ENCODE measurements at regions not wholly inside any gene's neighbourhood (a gene's known extent, or its start where the extent isn't known, plus 50 kb on each side); places are given as distances from the start of the nearest gene placed in this dataset.

DNA sequence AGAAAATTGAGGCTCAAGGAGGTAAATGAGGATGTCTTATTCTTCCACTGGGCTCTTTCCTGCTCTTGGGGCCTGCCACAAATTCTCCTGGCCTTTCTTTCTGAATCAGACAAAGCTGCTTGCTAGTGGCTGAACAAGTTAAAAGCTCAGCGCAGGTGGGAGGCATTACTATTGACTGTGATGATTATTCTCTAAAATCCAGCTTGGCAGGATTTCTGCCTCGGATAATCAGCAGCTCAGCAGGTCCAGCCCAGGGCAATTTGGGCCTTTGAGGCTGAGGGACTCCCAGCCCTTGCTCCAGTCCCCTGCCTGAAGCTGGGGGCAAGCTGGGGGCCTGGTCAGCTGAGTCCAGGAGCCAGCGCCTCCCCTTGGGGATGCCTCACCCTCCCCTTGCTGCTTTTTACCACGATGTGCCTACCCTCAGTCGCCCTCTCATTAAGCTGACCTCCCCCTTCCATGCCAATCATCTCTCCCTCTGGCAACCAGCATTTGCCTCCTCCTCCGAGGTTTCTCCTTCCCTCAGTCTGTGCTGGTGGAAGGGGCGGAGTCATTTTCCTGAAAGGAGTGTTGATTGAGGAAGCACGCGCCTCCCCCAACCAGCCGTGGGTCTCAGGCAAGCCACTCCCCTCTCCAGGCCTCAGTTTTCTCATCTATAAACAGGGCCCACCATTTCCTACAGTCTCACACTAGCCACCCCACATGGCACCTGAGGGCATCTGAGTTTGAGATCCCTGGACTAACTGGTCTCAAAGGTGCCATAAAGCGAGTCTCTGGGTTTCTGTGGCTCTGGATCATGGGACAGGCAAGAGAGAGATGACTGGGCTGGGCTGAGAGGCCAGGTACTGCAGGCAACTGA is 60.6 kb upstream of the PRDM11 start:
- no peak overlapping the region for H3K4me2 ChIP-seq (ENCODE audit: insufficient read depth, low read length)
- no peaks in the 10 kb centered on the region for H3K36me3 ChIP-seq (ENCODE audit: insufficient read depth, low read length)
- H3K79me2 ChIP-seq (ENCODE audit: insufficient read depth, low read length), result no peaks in the 10 kb centered on the region
- TF ChIP-seq, protein P1, sequence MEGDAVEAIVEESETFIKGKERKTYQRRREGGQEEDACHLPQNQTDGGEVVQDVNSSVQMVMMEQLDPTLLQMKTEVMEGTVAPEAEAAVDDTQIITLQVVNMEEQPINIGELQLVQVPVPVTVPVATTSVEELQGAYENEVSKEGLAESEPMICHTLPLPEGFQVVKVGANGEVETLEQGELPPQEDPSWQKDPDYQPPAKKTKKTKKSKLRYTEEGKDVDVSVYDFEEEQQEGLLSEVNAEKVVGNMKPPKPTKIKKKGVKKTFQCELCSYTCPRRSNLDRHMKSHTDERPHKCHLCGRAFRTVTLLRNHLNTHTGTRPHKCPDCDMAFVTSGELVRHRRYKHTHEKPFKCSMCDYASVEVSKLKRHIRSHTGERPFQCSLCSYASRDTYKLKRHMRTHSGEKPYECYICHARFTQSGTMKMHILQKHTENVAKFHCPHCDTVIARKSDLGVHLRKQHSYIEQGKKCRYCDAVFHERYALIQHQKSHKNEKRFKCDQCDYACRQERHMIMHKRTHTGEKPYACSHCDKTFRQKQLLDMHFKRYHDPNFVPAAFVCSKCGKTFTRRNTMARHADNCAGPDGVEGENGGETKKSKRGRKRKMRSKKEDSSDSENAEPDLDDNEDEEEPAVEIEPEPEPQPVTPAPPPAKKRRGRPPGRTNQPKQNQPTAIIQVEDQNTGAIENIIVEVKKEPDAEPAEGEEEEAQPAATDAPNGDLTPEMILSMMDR (IDR thresholded peaks at IDR 0.05; ENCODE audit: borderline replicate concordance, extremely low read depth, low read length, poor library complexity, severe bottlenecking), result no peak
- TF ChIP-seq EZH2 (IDR thresholded peaks at IDR 0.05; ENCODE audit: borderline replicate concordance, low read depth, low read length, severe bottlenecking), result no peak
- no peak overlapping the region for H3K4me3 ChIP-seq (ENCODE audit: low read depth in 1 of 2, low read length in 2 of 2)
- H3K9me3 ChIP-seq (ENCODE audit: insufficient read depth, low read length, severe bottlenecking), result no peaks in the 10 kb centered on the region
- no peaks in the 10 kb centered on the region for H3K27me3 ChIP-seq (ENCODE audit: insufficient read depth, low read length, poor library complexity)
- H2AFZ ChIP-seq (ENCODE audit: low read depth, low read length), result no peak overlapping the region
- no peaks in the 10 kb centered on the region for H4K20me1 ChIP-seq (ENCODE audit: insufficient read depth, low read length)
- peaks cover 4% of the 10 kb centered on the region for H3K4me1 ChIP-seq (ENCODE audit: insufficient read depth, low read length)
- ATAC-seq (ENCODE audit: insufficient read depth, low read depth) (no peak), DNase-seq (no peak)
- no peak overlapping the region for H3K9ac ChIP-seq (ENCODE audit: low read depth, low read length)
- no peak overlapping the region for H3K27ac ChIP-seq (ENCODE audit: low read length)

DNA sequence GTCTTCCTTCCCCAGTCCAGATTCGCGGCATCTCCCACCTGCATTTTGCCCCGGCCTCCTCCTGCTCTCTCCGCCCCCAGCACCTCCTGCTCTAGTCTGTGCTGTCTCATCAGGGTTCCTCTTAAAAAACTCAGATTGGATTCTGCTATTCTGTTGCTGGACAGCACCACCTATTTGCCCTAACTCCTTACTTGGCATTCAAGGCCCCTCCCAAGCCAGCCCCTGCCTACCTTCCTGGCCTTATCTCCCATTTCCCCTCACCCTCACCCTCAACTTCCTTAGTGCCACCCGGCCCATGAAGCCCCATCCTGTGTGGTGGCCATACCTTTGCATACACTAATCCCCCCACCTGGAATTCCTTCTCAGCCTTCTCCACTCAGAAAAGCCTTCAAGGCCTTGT is 59.9 kb upstream of the PRDM11 start:
- no peak overlapping the region for H3K4me3 ChIP-seq (ENCODE audit: low read depth in 1 of 2, low read length in 2 of 2)
- H2AFZ ChIP-seq (ENCODE audit: low read depth, low read length), result no peak overlapping the region
- H3K27me3 ChIP-seq (ENCODE audit: insufficient read depth, low read length, poor library complexity), result no peaks in the 10 kb centered on the region
- H3K9ac ChIP-seq (ENCODE audit: low read depth, low read length), result no peak overlapping the region
- no peak overlapping the region for H3K4me2 ChIP-seq (ENCODE audit: insufficient read depth, low read length)
- H3K9me3 ChIP-seq (ENCODE audit: insufficient read depth, low read length, severe bottlenecking), result no peaks in the 10 kb centered on the region
- H3K79me2 ChIP-seq (ENCODE audit: insufficient read depth, low read length), result no peaks in the 10 kb centered on the region
- TF ChIP-seq, protein P1 (IDR thresholded peaks at IDR 0.05; ENCODE audit: borderline replicate concordance, extremely low read depth, low read length, poor library complexity, severe bottlenecking), result no peak
- no peak for TF ChIP-seq EZH2 (IDR thresholded peaks at IDR 0.05; ENCODE audit: borderline replicate concordance, low read depth, low read length, severe bottlenecking)
- DNase-seq (no peak), ATAC-seq (ENCODE audit: insufficient read depth, low read depth) (no peak)
- no peak overlapping the region for H3K27ac ChIP-seq (ENCODE audit: low read length)
- no peaks in the 10 kb centered on the region for H4K20me1 ChIP-seq (ENCODE audit: insufficient read depth, low read length)
- H3K36me3 ChIP-seq (ENCODE audit: insufficient read depth, low read length), result no peaks in the 10 kb centered on the region
- no peaks in the 10 kb centered on the region for H3K4me1 ChIP-seq (ENCODE audit: insufficient read depth, low read length)

DNA sequence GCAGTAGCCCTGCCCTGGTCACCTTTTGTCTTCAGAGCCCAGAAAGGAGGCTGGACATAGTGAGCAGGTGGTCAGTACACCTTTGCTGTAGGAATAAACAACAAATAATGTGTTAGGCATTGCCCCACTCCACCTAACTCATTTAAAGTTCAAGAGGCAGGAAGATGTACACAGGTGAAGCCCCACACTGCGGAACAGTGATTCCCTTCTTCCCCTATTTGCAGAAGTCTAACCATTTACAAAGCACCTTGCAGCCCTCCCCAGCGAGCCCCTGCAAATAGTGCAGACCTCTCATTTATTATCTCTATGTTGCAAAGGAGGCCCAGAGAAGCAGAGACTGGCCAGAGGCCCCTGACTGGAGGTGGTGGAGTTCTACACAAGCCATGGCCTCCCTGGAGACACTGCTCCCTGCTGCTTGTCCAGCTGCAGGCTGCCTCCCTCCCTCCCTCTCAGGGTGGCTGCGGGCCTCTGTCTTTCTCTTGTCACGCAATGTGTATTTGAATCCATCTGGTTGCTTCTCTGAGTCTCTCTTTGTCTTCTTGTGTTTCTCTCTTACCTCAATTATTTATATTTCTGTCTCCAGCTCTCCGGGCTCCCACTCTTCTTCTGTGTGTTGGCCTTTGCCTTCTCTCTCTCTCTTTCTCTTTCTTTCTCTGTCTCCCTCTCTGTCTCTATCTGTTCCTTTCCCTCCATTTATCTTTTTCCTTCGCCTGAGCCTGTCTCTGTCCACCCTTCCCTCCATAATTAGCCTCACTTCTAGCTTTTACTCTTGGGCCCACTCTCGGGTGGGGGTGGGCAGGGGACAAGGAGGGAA is 59.1 kb upstream of the PRDM11 start:
- no peaks in the 10 kb centered on the region for H3K27me3 ChIP-seq (ENCODE audit: insufficient read depth, low read length, poor library complexity)
- H3K36me3 ChIP-seq (ENCODE audit: insufficient read depth, low read length), result no peaks in the 10 kb centered on the region
- DNase-seq, result no peak
- no peak overlapping the region for H2AFZ ChIP-seq (ENCODE audit: low read depth, low read length)
- H3K4me1 ChIP-seq (ENCODE audit: insufficient read depth, low read length), result no peaks in the 10 kb centered on the region
- H3K27ac ChIP-seq (ENCODE audit: low read length), result no peak overlapping the region
- H3K79me2 ChIP-seq (ENCODE audit: insufficient read depth, low read length), result no peaks in the 10 kb centered on the region
- no peaks in the 10 kb centered on the region for H4K20me1 ChIP-seq (ENCODE audit: insufficient read depth, low read length)
- no peak overlapping the region for H3K4me3 ChIP-seq (ENCODE audit: low read depth in 1 of 2, low read length in 2 of 2)
- no peak overlapping the region for H3K9ac ChIP-seq (ENCODE audit: low read depth, low read length)
- TF ChIP-seq EZH2 (IDR thresholded peaks at IDR 0.05; ENCODE audit: borderline replicate concordance, low read depth, low read length, severe bottlenecking), result no peak
- TF ChIP-seq, protein P1 (IDR thresholded peaks at IDR 0.05; ENCODE audit: borderline replicate concordance, extremely low read depth, low read length, poor library complexity, severe bottlenecking), result no peak
- no peaks in the 10 kb centered on the region for H3K9me3 ChIP-seq (ENCODE audit: insufficient read depth, low read length, severe bottlenecking)
- H3K4me2 ChIP-seq (ENCODE audit: insufficient read depth, low read length), result no peak overlapping the region
- no peak for ATAC-seq (ENCODE audit: insufficient read depth, low read depth)

All from DND-41 (cell line).